ENCODE measurements at regions not wholly inside any gene's neighbourhood (a gene's known extent, or its start where the extent isn't known, plus 50 kb on each side); places are given as distances from the start of the nearest gene placed in this dataset.

GRCh38 chr1:221059506-221059905 lies 180.3 kb downstream of the HLX start:
- TF ChIP-seq GATA2 (IDR thresholded peaks at IDR 0.05; ENCODE audit: low read depth, low read length) (no peak), GATA3 (IDR thresholded peaks at IDR 0.05; ENCODE audit: low read depth, low read length) (no peak)

- TF ChIP-seq GATA3 (IDR thresholded peaks at IDR 0.05; ENCODE audit: low read depth, low read length) = no peak
- no peak for TF ChIP-seq GATA2 (IDR thresholded peaks at IDR 0.05; ENCODE audit: low read depth, low read length)
Observed at GRCh38 chr1:221063651-221064050, 184.4 kb downstream of the HLX start.

GRCh38 chr1:221066351-221067001 lies 187.2 kb downstream of the HLX start:
- no peak for TF ChIP-seq GATA3 (IDR thresholded peaks at IDR 0.05; ENCODE audit: low read depth, low read length)
- no peak for TF ChIP-seq GATA2 (IDR thresholded peaks at IDR 0.05; ENCODE audit: low read depth, low read length)

GRCh38 chr1:221067721-221068120 lies 188.5 kb downstream of the HLX start:
- no peak for TF ChIP-seq GATA3 (IDR thresholded peaks at IDR 0.05; ENCODE audit: low read depth, low read length)
- TF ChIP-seq GATA2 (IDR thresholded peaks at IDR 0.05; ENCODE audit: low read depth, low read length) = no peak

GRCh38 chr1:221069178-221069903 lies 190.1 kb downstream of the HLX start:
- TF ChIP-seq GATA3 (IDR thresholded peaks at IDR 0.05; ENCODE audit: low read depth, low read length) = no peak
- no peak for TF ChIP-seq GATA2 (IDR thresholded peaks at IDR 0.05; ENCODE audit: low read depth, low read length)

- TF ChIP-seq GATA3 (IDR thresholded peaks at IDR 0.05; ENCODE audit: low read depth, low read length) (no peak), GATA2 (IDR thresholded peaks at IDR 0.05; ENCODE audit: low read depth, low read length) (no peak)
Observed at GRCh38 chr1:221069986-221070385, 190.7 kb downstream of the HLX start.

GRCh38 chr1:221071777-221072176 lies 192.5 kb downstream of the HLX start:
- no peak for TF ChIP-seq GATA3 (IDR thresholded peaks at IDR 0.05; ENCODE audit: low read depth, low read length)
- no peak for TF ChIP-seq GATA2 (IDR thresholded peaks at IDR 0.05; ENCODE audit: low read depth, low read length)

GRCh38 chr1:221072214-221072613 lies 193.0 kb downstream of the HLX start:
- no peak for TF ChIP-seq GATA3 (IDR thresholded peaks at IDR 0.05; ENCODE audit: low read depth, low read length)
- no peak for TF ChIP-seq GATA2 (IDR thresholded peaks at IDR 0.05; ENCODE audit: low read depth, low read length)

- TF ChIP-seq GATA3 (IDR thresholded peaks at IDR 0.05; ENCODE audit: low read depth, low read length) (no peak), GATA2 (IDR thresholded peaks at IDR 0.05; ENCODE audit: low read depth, low read length) (no peak)
Observed at GRCh38 chr1:221074332-221074731, 195.1 kb downstream of the HLX start.

- TF ChIP-seq GATA3 (IDR thresholded peaks at IDR 0.05; ENCODE audit: low read depth, low read length) (no peak), GATA2 (IDR thresholded peaks at IDR 0.05; ENCODE audit: low read depth, low read length) (no peak)
Observed at GRCh38 chr1:221075911-221076310, 196.7 kb downstream of the HLX start.

- TF ChIP-seq GATA2 (IDR thresholded peaks at IDR 0.05; ENCODE audit: low read depth, low read length) (no peak), GATA3 (IDR thresholded peaks at IDR 0.05; ENCODE audit: low read depth, low read length) (no peak)
Observed at GRCh38 chr1:221076391-221076811, 197.2 kb downstream of the HLX start.

- no peak for TF ChIP-seq GATA2 (IDR thresholded peaks at IDR 0.05; ENCODE audit: low read depth, low read length)
- no peak for TF ChIP-seq GATA3 (IDR thresholded peaks at IDR 0.05; ENCODE audit: low read depth, low read length)
Observed at GRCh38 chr1:221078260-221078965, 199.2 kb downstream of the HLX start.

- TF ChIP-seq GATA3 (IDR thresholded peaks at IDR 0.05; ENCODE audit: low read depth, low read length) = no peak
- TF ChIP-seq GATA2 (IDR thresholded peaks at IDR 0.05; ENCODE audit: low read depth, low read length) = no peak
Observed at GRCh38 chr1:221083902-221084301, 204.7 kb downstream of the HLX start.

GRCh38 chr1:221084681-221085080 lies 205.4 kb downstream of the HLX start:
- TF ChIP-seq GATA3 (IDR thresholded peaks at IDR 0.05; ENCODE audit: low read depth, low read length) (no peak), GATA2 (IDR thresholded peaks at IDR 0.05; ENCODE audit: low read depth, low read length) (no peak)

Measured in SH-SY5Y (cell line).